K562 (cell line): ENCODE measurements at regions not wholly inside any gene's neighbourhood (a gene's known extent, or its start where the extent isn't known, plus 50 kb on each side); places are given as distances from the start of the nearest gene placed in this dataset.

ENCODE experiments used
- ATAC-seq: fragments of 200-7000 bp; cut with Tn5 transposase; 3 replicates; pipeline ENCODE4 v1.9.1; 2020; ENCODE audit warnings: moderate library complexity
- BruUV-seq: library from RNA; stranded (reverse); fragments of 400-500 nt; replicated peaks from 2 replicates; lab custom pipeline; 2021; lab: Mats Ljungman, UMichigan
- CTCF ChIA-PET: fragments of 300-600 bp; formaldehyde crosslinking; extraction: SDS; loops from one replicate; lab custom pipeline; 2021; ENCODE audit warnings: low intra/inter-chr PET ratio; lab: Yijun Ruan, JAX
- POLR2A ChIA-PET: fragments of 300-600, 350-650 bp; sonication (Branson Sonifier 250); formaldehyde crosslinking; extraction: SDS; loops from one replicate; lab custom pipeline; 2021; ENCODE audit warnings: antibody characterized with exemption, inconsistent platforms; lab: Yijun Ruan, JAX
- DNase-seq, 4 experiments: peaks; one replicate each; pipeline versions ENCODE4 v3.0.0 to v3.0.0-alpha.2; 2011 to 2018; ENCODE audit warnings: low spot score in 3 of 4, mixed read lengths in 3 of 4; ENCODE audit errors: extremely low read depth in 1 of 4
- FAIRE-seq: peaks from 2 replicates; lab custom pipeline; 2011; peaks lifted over from hg19 to GRCh38; lab: Jason Lieb, UNC
- H2AFZ ChIP-seq: 2 replicates; pipeline ENCODE4 v1.6.0; 2011; ENCODE audit warnings: low read depth, low read length, control low read depth, inconsistent platforms
- H3K27ac ChIP-seq: fragments of 200-600 bp; 3 replicates; pipeline ENCODE4 v1.8.0; 2011; ENCODE audit warnings: low read depth, mild to moderate bottlenecking, control low read depth, inconsistent platforms, low read length, moderate library complexity, mixed read lengths; ENCODE audit errors: extremely low read depth
- H3K27me3 ChIP-seq, 2 experiments: fragments of 300-600 bp in 1 of 2; 2 replicates in 1 of 2; 3 replicates in 1 of 2; pipeline versions ENCODE4 v1.6.0 to v1.8.0; 2011; ENCODE audit warnings: inconsistent platforms in 2 of 2, low read length in 2 of 2, mild to moderate bottlenecking in 1 of 2, mixed read lengths in 1 of 2, moderate library complexity in 1 of 2; ENCODE audit not compliant: control insufficient read depth in 2 of 2, insufficient read depth in 2 of 2
- H3K36me3 ChIP-seq: fragments of 300-600 bp; 3 replicates; pipeline ENCODE4 v1.8.0; 2011; ENCODE audit warnings: mild to moderate bottlenecking, low read length, inconsistent platforms; ENCODE audit not compliant: control insufficient read depth, insufficient read depth
- H3K4me1 ChIP-seq, 2 experiments: fragments of 200-600 bp in 1 of 2; replicated peaks in 1 of 2; 2 replicates in 1 of 2; 3 replicates in 1 of 2; pipeline versions ENCODE4 v1.5.1 to v1.8.0; 2011; ENCODE audit warnings: inconsistent platforms in 2 of 2, low read length in 2 of 2, mild to moderate bottlenecking in 1 of 2, mixed read lengths in 1 of 2, moderate library complexity in 1 of 2; ENCODE audit not compliant: control insufficient read depth in 2 of 2, insufficient read depth in 2 of 2
- H3K4me2 ChIP-seq: 2 replicates; pipeline ENCODE4 v1.6.1; 2011; ENCODE audit warnings: low read length, control low read depth, inconsistent platforms, mixed read lengths; ENCODE audit not compliant: insufficient read depth
- H3K4me3 ChIP-seq: fragments of 200-600 bp; sonication (generic), shearing (Covaris generic); 2 replicates; pipeline ENCODE4 v1.5.1; 2016; ENCODE audit warnings: control low read depth, inconsistent platforms
- H3K79me2 ChIP-seq: fragments of 200-600 bp; 3 replicates; pipeline ENCODE4 v1.8.0; 2011; ENCODE audit warnings: low read length, inconsistent platforms; ENCODE audit not compliant: control insufficient read depth, insufficient read depth
- H3K9ac ChIP-seq, 2 experiments: 2 replicates each; pipeline versions ENCODE4 v1.6.0 to v1.6.1; 2011; ENCODE audit warnings: low read depth in 2 of 2, low read length in 2 of 2, control low read depth in 1 of 2, inconsistent platforms in 1 of 2, mild to moderate bottlenecking in 1 of 2, mixed read lengths in 1 of 2; ENCODE audit not compliant: insufficient read depth in 1 of 2
- H3K9me1 ChIP-seq: one replicate; pipeline ENCODE4 v1.6.0; 2011; ENCODE audit warnings: inconsistent platforms, mild to moderate bottlenecking, low read length, moderate library complexity; ENCODE audit not compliant: control insufficient read depth, insufficient read depth
- H3K9me3 ChIP-seq: replicated peaks from 2 replicates; pipeline ENCODE4 v1.5.1; 2011; ENCODE audit warnings: low read depth, low read length, inconsistent platforms; ENCODE audit not compliant: control insufficient read depth, insufficient read depth
- H4K20me1 ChIP-seq: replicated peaks from 2 replicates; pipeline ENCODE4 v1.6.1; 2011; ENCODE audit warnings: low read length, inconsistent platforms, mixed read lengths; ENCODE audit not compliant: control insufficient read depth, insufficient read depth
- DNMT1 ChIP-seq: fragments of 450-650 bp; IDR thresholded peaks from 2 replicates; pipeline ENCODE4 v1.6.1; 2016; ENCODE audit warnings: antibody characterized with exemption, mild to moderate bottlenecking
- MGA ChIP-seq: fragments of 450-650 bp; IDR thresholded peaks from 2 replicates; pipeline ENCODE4 v1.6.1; 2016; ENCODE audit warnings: mild to moderate bottlenecking, moderate library complexity
- MYBL2 ChIP-seq, 2 experiments: fragments of 450-650 bp in 1 of 2; sonication (generic) in 1 of 2; formaldehyde crosslinking in 1 of 2; IDR thresholded peaks; 2 replicates each; pipeline versions ENCODE4 v1.6.1 to v1.8.1; 2017 to 2022; ENCODE audit warnings: borderline replicate concordance in 1 of 2, inconsistent platforms in 1 of 2, low read depth in 1 of 2, mild to moderate bottlenecking in 1 of 2, missing genetic modification reagents in 1 of 2, moderate library complexity in 1 of 2
- POLR3G ChIP-seq: IDR thresholded peaks from 2 replicates; pipeline ENCODE4 v1.6.1; 2011; ENCODE audit not compliant: insufficient read length, insufficient replicate concordance; ENCODE audit errors: extremely low read depth
- ZBTB8A ChIP-seq: fragments of 450-650 bp; IDR thresholded peaks from 2 replicates; pipeline ENCODE4 v1.6.1; 2018; ENCODE audit warnings: mild to moderate bottlenecking, moderate library complexity; ENCODE audit not compliant: partially characterized antibody
- ZNF212 ChIP-seq: fragments of 450-650 bp; formaldehyde crosslinking; IDR thresholded peaks from 2 replicates; pipeline ENCODE4 v1.4.0; 2020; ENCODE audit warnings: mild to moderate bottlenecking
- ZNF282 ChIP-seq: sonication (generic); formaldehyde crosslinking; IDR thresholded peaks from 2 replicates; pipeline ENCODE4 v1.8.1; 2023; ENCODE audit warnings: missing genetic modification reagents
- ZNF384 ChIP-seq: IDR thresholded peaks from 2 replicates; pipeline ENCODE4 v1.6.1; 2012; ENCODE audit warnings: low read depth, low read length, improper control_type of control experiment
- WGBS: fragments of 100-300 bp; shearing (Covaris generic); methylation state at CpG from one replicate; pipeline ENCODE4 v1.1.6; 2016; ENCODE audit warnings: low coverage, mixed read lengths; ENCODE audit not compliant: insufficient coverage; ENCODE audit errors: missing lambda C conversion rate; 5-methylcytosine and 5-hydroxymethylcytosine counted together
- in situ Hi-C: fragments of 300-500 bp; cut with MboI; formaldehyde crosslinking; loops from 4 replicates; pipeline ENCODE4 v1.15.0; 2018; ENCODE audit warnings: inconsistent platforms, mixed read lengths
- intact Hi-C: fragments of 100-400 bp; cut with micrococcal nuclease; formaldehyde crosslinking; loops from 2 replicates; pipeline ENCODE4 v1.14.2; 2022

- no peak for FAIRE-seq
- POLR2A ChIA-PET = no interaction called here
Measured at GRCh38 chr13:73440296-73440895, 381.6 kb downstream of the KLF5 start.

More at GRCh38 chr13:73440296-73440895, 381.6 kb downstream of the KLF5 start:
- TF ChIP-seq ZBTB8A (no peak), MYBL2 (IDR thresholded peaks at IDR 0.05; ENCODE audit: low read depth) (no peak), MYBL2 (CRISPR knock-in tag; IDR thresholded peaks at IDR 0.05; ENCODE audit: borderline replicate concordance) (no peak), DNMT1 (no peak), ZNF282 (CRISPR knock-in tag) (no peak), POLR3G (no peak), MGA (no peak), ZNF212 (CRISPR knock-in tag) (no peak), ZNF384 (no peak)
- in situ Hi-C loops = no loop called here
- no peaks in the 10 kb centered on the region for H3K79me2 ChIP-seq
- BruUV-seq = no TSS peak
- H4K20me1 ChIP-seq = no peaks in the 10 kb centered on the region
- WGBS = 5% methylated on average over 3 of the region's 3 CpGs
- intact Hi-C loops = loop anchor here (10.0 kb wide), 1 partner anchor 124 kb away; no protein-coding TSS in a partner anchor
- H3K36me3 ChIP-seq = no peaks in the 10 kb centered on the region
- no peak overlapping the region for H3K4me3 ChIP-seq
- no peaks in the 10 kb centered on the region for H3K9me1 ChIP-seq
- peaks cover 6% of the 10 kb centered on the region; the same call in 1 of the 2 replicates for H3K9me3 ChIP-seq
- no peak overlapping the region for H3K9ac ChIP-seq
- ATAC-seq (no peak), DNase-seq (no peak)
- no peaks in the 10 kb centered on the region for H3K4me1 ChIP-seq
- H3K27me3 ChIP-seq = no peaks in the 10 kb centered on the region
- CTCF ChIA-PET = no interaction called here
- no peak overlapping the region for H3K27ac ChIP-seq
- H2AFZ ChIP-seq = no peak overlapping the region
- no peak overlapping the region for H3K4me2 ChIP-seq
